ENCODE measurements at regions not wholly inside any gene's neighbourhood (a gene's known extent, or its start where the extent isn't known, plus 50 kb on each side); places are given as distances from the start of the nearest gene placed in this dataset.

DNA sequence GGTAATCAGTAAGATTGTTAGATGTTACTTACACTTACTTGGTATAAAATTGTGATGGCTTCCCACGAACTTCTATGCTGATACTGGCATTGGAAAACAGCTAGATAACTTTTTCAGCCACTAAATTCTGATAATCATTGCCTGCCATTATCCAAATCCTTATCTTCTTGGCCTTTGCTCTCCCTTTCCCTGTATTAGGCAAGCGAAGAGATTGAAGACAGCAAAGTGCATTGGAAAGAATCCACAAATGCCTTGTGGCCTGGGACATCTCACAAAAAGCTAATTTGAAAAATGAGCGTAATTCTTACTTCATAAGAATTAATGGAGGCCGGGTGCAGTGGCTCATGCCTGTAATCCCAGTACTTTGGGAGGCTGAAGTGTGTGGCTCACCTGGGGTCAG, 79.5 kb upstream of the MARCKS start:
- TF ChIP-seq, protein P1, sequence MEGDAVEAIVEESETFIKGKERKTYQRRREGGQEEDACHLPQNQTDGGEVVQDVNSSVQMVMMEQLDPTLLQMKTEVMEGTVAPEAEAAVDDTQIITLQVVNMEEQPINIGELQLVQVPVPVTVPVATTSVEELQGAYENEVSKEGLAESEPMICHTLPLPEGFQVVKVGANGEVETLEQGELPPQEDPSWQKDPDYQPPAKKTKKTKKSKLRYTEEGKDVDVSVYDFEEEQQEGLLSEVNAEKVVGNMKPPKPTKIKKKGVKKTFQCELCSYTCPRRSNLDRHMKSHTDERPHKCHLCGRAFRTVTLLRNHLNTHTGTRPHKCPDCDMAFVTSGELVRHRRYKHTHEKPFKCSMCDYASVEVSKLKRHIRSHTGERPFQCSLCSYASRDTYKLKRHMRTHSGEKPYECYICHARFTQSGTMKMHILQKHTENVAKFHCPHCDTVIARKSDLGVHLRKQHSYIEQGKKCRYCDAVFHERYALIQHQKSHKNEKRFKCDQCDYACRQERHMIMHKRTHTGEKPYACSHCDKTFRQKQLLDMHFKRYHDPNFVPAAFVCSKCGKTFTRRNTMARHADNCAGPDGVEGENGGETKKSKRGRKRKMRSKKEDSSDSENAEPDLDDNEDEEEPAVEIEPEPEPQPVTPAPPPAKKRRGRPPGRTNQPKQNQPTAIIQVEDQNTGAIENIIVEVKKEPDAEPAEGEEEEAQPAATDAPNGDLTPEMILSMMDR (IDR thresholded peaks at IDR 0.05): no peak
- TF ChIP-seq POLR2A (IDR thresholded peaks at IDR 0.05): no peak
